ENCODE measurements at regions not wholly inside any gene's neighbourhood (a gene's known extent, or its start where the extent isn't known, plus 50 kb on each side); places are given as distances from the start of the nearest gene placed in this dataset.

DNA sequence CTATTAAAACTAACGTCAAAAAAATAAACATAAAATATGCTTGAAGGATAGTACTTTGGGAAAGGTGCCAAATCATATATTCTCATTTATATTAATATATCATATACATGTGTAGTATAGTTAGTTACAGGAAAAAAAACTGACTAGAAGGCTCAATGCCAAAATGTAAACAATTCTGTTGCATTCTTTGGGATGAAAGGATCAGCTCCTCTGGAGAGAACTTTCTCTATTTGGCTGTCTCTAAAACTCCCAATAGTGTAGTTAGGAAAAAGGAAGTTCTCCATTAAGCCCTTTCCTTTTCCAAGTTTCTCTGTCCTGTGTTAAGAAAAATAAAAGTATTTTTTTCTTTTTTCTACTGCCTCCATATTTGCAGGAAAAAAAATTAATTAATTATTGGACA lies 86.5 kb upstream of the BTN3A2 start:
- TF ChIP-seq POLR2AphosphoS5 (IDR thresholded peaks at IDR 0.05; ENCODE audit: low read depth, low read length) (no peak), POLR2A (IDR thresholded peaks at IDR 0.05; ENCODE audit: low read depth, low read length) (no peak), TAF1 (IDR thresholded peaks at IDR 0.05; ENCODE audit: low read depth, low read length) (no peak), POU2F2 (IDR thresholded peaks at IDR 0.05; ENCODE audit: low read depth, low read length) (no peak)

Data from GM12891 (cell line).